Caco-2 (cell line): ENCODE measurements at regions not wholly inside any gene's neighbourhood (a gene's known extent, or its start where the extent isn't known, plus 50 kb on each side); places are given as distances from the start of the nearest gene placed in this dataset.
A peak's percentile ranks its signal among the peaks of the same experiment; 100 is the strongest.

Experiments used
- BruUV-seq: library from RNA; stranded (reverse); fragments of 400-500 nt; replicated peaks from 2 replicates; lab custom pipeline; 2021; lab: Mats Ljungman, UMichigan
- CTCF ChIA-PET: fragments of 300-600 bp; sonication (Branson Sonifier 250); formaldehyde crosslinking; loops from one replicate; lab custom pipeline; 2022; ENCODE audit warnings: antibody characterized with exemption; lab: Charles Lee
- POLR2A ChIA-PET: fragments of 300-600 bp; sonication (Branson Sonifier 250); formaldehyde crosslinking; loops from one replicate; lab custom pipeline; 2022; ENCODE audit warnings: antibody characterized with exemption; lab: Charles Lee
- DNase-seq, 2 experiments: peaks; one replicate each; pipeline versions ENCODE4 v3.0.0 to v3.0.0-alpha.2; 2020 to 2022
- H3K27me3 ChIP-seq: replicated peaks from 2 replicates; pipeline ENCODE4 v1.6.0; 2011; ENCODE audit warnings: low read length; ENCODE audit not compliant: control insufficient read depth, insufficient read depth
- H3K36me3 ChIP-seq: 2 replicates; pipeline ENCODE4 v1.5.1; 2011; ENCODE audit warnings: low read length; ENCODE audit not compliant: control insufficient read depth, insufficient read depth
- H3K4me1 ChIP-seq: fragments of 250-450 bp; sonication (Bioruptor Pico); 2 replicates; pipeline ENCODE4 v1.5.1; 2020; ENCODE audit warnings: mild to moderate bottlenecking
- H3K4me3 ChIP-seq: 2 replicates; pipeline ENCODE4 v1.5.1; 2011; ENCODE audit warnings: low read depth, mild to moderate bottlenecking, control low read depth, low read length
- H3K9me3 ChIP-seq: fragments of 250-450 bp; sonication (Bioruptor Pico); 2 replicates; pipeline ENCODE4 v1.5.1; 2020; ENCODE audit warnings: mild to moderate bottlenecking, moderate library complexity
- H3K27ac Mint-ChIP-seq: one replicate; pipeline ENCODE4 v1.8.0; 2022; ENCODE audit warnings: mixed read lengths; ENCODE audit not compliant: unreplicated experiment
- H3K27me3 Mint-ChIP-seq: one replicate; pipeline ENCODE4 v1.8.0; 2022; ENCODE audit warnings: mixed read lengths; ENCODE audit not compliant: insufficient read depth, unreplicated experiment
- H3K36me3 Mint-ChIP-seq: one replicate; pipeline ENCODE4 v1.8.0; 2022; ENCODE audit warnings: mild to moderate bottlenecking, mixed read lengths; ENCODE audit not compliant: insufficient read depth, unreplicated experiment
- H3K4me1 Mint-ChIP-seq: one replicate; pipeline ENCODE4 v1.8.0; 2022; ENCODE audit warnings: low read depth, mixed read lengths; ENCODE audit not compliant: unreplicated experiment
- H3K4me3 Mint-ChIP-seq: one replicate; pipeline ENCODE4 v1.8.0; 2022; ENCODE audit warnings: mild to moderate bottlenecking, moderate library complexity, mixed read lengths; ENCODE audit not compliant: unreplicated experiment
- H3K9me3 Mint-ChIP-seq: one replicate; pipeline ENCODE4 v1.8.0; 2022; ENCODE audit warnings: mixed read lengths; ENCODE audit not compliant: unreplicated experiment
- intact Hi-C: fragments of 100-400 bp; cut with micrococcal nuclease; formaldehyde crosslinking; loops from one replicate; pipeline ENCODE4 v1.10.0; 2022; ENCODE audit not compliant: unreplicated experiment
- TF ChIP-seq, protein P1 (sequence below), 2 experiments: fragments of 200-600 bp in 1 of 2; IDR thresholded peaks; 1 replicate in 1 of 2; 2 replicates in 1 of 2; pipeline versions ENCODE4 v1.5.1 to v1.8.0; 2011 to 2022; ENCODE audit warnings: antibody characterized with exemption in 1 of 2, control low read depth in 1 of 2, inconsistent platforms in 1 of 2, low read depth in 1 of 2, low read length in 1 of 2, mild to moderate bottlenecking in 1 of 2, moderate library complexity in 1 of 2; ENCODE audit not compliant: insufficient read depth in 1 of 2, severe bottlenecking in 1 of 2, unreplicated experiment in 1 of 2

DNA sequence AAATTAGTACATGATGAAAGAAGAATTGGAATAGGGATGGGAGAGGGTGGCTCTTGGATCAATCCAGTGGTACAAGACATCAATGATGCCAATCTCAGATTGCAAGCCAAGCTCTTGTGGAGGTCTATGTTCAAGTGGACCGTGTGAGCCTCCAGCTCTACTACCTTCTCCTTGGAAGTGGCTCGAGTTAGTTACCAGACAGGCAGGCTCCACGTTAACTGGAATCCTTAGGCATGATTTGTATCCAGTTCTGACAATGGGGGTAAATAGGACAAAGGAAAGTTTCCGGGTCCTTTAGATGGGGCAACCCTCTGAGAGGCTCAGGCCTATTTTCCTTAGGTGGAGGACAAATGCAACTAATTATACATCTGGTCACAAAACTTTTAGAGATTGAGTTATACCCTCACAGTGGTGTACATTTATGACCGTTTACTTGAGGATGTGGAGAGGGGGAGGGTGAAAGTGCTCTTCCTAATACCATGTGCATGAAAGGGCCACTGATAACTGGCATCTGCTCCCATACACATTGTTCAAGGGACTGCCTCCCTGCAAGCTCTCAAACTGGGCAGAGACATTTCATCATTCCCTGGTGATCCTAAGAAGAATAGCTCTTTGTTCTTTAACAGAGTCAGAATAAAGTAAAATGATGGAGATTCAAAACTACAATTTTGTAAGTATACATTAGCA is 180.2 kb downstream of the SOCS6 start:
- no peak overlapping the region for H3K27ac Mint-ChIP-seq
- H3K9me3 ChIP-seq: no peaks in the 10 kb centered on the region
- no peak overlapping the region for H3K4me3 Mint-ChIP-seq
- H3K27me3 ChIP-seq: no peaks in the 10 kb centered on the region
- no peak overlapping the region for H3K4me3 ChIP-seq
- TF ChIP-seq, protein P1, sequence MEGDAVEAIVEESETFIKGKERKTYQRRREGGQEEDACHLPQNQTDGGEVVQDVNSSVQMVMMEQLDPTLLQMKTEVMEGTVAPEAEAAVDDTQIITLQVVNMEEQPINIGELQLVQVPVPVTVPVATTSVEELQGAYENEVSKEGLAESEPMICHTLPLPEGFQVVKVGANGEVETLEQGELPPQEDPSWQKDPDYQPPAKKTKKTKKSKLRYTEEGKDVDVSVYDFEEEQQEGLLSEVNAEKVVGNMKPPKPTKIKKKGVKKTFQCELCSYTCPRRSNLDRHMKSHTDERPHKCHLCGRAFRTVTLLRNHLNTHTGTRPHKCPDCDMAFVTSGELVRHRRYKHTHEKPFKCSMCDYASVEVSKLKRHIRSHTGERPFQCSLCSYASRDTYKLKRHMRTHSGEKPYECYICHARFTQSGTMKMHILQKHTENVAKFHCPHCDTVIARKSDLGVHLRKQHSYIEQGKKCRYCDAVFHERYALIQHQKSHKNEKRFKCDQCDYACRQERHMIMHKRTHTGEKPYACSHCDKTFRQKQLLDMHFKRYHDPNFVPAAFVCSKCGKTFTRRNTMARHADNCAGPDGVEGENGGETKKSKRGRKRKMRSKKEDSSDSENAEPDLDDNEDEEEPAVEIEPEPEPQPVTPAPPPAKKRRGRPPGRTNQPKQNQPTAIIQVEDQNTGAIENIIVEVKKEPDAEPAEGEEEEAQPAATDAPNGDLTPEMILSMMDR (IDR thresholded peaks at IDR 0.05; ENCODE audit: insufficient read depth in 1 of 2, low read depth in 1 of 2, low read length in 1 of 2, severe bottlenecking in 1 of 2, unreplicated experiment in 1 of 2): no peak
- H3K27me3 Mint-ChIP-seq: no peaks in the 10 kb centered on the region
- H3K36me3 ChIP-seq: no peaks in the 10 kb centered on the region
- no TSS peak for BruUV-seq
- ChIA-PET CTCF (no interaction called here), POLR2A (no interaction called here)
- H3K9me3 Mint-ChIP-seq: no peaks in the 10 kb centered on the region
- H3K4me1 ChIP-seq: no peaks in the 10 kb centered on the region
- intact Hi-C loops: no loop called here
- peaks cover 11% of the 10 kb centered on the region for H3K4me1 Mint-ChIP-seq
- H3K36me3 Mint-ChIP-seq: no peaks in the 10 kb centered on the region
- no peak for DNase-seq

DNA sequence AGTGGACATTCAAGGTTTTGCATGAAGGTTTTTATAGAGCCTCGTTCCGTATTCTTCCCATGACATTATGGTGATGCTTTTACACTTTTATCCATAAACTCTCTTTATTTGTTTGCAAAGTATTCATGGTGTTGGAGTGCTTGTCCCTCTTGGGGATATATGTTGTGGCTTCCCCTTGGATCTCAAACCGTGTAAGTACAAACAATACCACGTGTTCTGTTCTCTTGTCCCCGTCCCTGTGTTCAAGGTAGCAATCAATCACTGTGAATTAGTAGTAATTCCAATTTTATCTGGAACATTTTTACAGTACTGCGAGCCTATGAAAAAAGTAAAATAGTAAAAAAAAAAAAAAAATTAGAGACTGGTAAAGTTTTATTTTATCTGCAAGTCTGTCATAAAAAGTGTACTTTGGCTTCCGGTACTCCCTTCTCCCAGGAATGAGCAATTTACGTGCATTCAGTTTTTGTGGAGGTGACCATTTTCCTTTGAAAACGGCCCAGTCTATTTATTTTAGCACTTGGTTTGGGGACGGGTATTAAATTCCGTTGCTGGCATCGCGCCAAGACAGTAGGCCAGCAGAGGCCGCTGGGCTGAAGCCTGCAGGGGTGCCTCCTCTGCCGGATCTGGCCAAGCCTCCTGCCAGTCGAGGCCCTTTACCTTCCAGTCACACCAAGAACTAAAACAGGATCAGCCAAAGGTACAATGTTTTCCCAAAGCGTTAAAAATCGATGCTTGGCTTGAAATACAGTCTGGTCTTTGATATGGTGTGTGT is 175.7 kb downstream of the SOCS6 start:
- Histone ChIP-seq H3K9me3 (no peaks in the 10 kb centered on the region), H3K4me1 (no peaks in the 10 kb centered on the region), H3K36me3 (no peaks in the 10 kb centered on the region), H3K4me3 (peak overlapping the region; percentile 4), H3K27me3 (no peaks in the 10 kb centered on the region)
- TF ChIP-seq, protein P1 (IDR thresholded peaks at IDR 0.05; ENCODE audit: insufficient read depth in 1 of 2, low read depth in 1 of 2, low read length in 1 of 2, severe bottlenecking in 1 of 2, unreplicated experiment in 1 of 2): peak in 1 of 2 experiments; percentile 43
- ChIA-PET POLR2A (no interaction called here), CTCF (no interaction called here)
- Mint-ChIP-seq H3K27ac (no peak overlapping the region), H3K9me3 (no peaks in the 10 kb centered on the region), H3K4me3 (peak overlapping the region; percentile 62), H3K27me3 (no peaks in the 10 kb centered on the region), H3K4me1 (no peaks in the 10 kb centered on the region), H3K36me3 (no peaks in the 10 kb centered on the region)
- BruUV-seq: no TSS peak
- intact Hi-C loops: no loop called here
- DNase-seq: peak; percentile 55

DNA sequence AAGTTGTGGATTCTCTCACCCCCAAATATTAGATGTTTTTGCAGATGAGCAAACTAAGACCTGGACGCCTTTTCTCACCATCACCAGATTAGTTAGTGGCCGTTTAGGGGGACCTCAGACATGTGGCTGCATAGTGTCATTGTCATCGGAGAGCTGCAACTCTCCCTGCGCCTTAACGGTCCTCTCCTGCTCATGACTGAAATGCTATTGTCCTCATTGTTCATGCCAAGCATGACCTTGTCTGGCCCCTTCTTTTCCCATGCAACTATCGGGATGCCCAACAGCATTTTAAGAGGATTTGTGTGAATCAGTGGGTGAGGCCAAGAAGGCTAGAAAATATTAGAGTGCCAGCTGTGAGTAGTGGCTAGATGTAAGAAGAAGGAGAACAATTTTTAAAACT is 174.2 kb downstream of the SOCS6 start:
- Histone ChIP-seq H3K4me3 (no peak overlapping the region), H3K9me3 (no peaks in the 10 kb centered on the region), H3K36me3 (no peaks in the 10 kb centered on the region), H3K27me3 (no peaks in the 10 kb centered on the region), H3K4me1 (no peaks in the 10 kb centered on the region)
- CTCF ChIA-PET: no interaction called here
- Mint-ChIP-seq H3K4me3 (no peak overlapping the region), H3K9me3 (no peaks in the 10 kb centered on the region), H3K27me3 (no peaks in the 10 kb centered on the region), H3K36me3 (no peaks in the 10 kb centered on the region), H3K4me1 (no peaks in the 10 kb centered on the region), H3K27ac (no peak overlapping the region)
- no TSS peak for BruUV-seq
- no peak for DNase-seq
- intact Hi-C loops: no loop called here
- TF ChIP-seq, protein P1 (IDR thresholded peaks at IDR 0.05; ENCODE audit: insufficient read depth in 1 of 2, low read depth in 1 of 2, low read length in 1 of 2, severe bottlenecking in 1 of 2, unreplicated experiment in 1 of 2): no peak
- POLR2A ChIA-PET: no interaction called here
